ENCODE measurements at regions not wholly inside any gene's neighbourhood (a gene's known extent, or its start where the extent isn't known, plus 50 kb on each side); places are given as distances from the start of the nearest gene placed in this dataset.

- no peak for TF ChIP-seq POLR2A (IDR thresholded peaks at IDR 0.05)
- TF ChIP-seq CTCF (IDR thresholded peaks at IDR 0.05) = no peak
Observed at GRCh38 chr17:71995590-71995989, 125.2 kb upstream of the SOX9 start.
